ENCODE measurements at regions not wholly inside any gene's neighbourhood (a gene's known extent, or its start where the extent isn't known, plus 50 kb on each side); places are given as distances from the start of the nearest gene placed in this dataset.

DNA sequence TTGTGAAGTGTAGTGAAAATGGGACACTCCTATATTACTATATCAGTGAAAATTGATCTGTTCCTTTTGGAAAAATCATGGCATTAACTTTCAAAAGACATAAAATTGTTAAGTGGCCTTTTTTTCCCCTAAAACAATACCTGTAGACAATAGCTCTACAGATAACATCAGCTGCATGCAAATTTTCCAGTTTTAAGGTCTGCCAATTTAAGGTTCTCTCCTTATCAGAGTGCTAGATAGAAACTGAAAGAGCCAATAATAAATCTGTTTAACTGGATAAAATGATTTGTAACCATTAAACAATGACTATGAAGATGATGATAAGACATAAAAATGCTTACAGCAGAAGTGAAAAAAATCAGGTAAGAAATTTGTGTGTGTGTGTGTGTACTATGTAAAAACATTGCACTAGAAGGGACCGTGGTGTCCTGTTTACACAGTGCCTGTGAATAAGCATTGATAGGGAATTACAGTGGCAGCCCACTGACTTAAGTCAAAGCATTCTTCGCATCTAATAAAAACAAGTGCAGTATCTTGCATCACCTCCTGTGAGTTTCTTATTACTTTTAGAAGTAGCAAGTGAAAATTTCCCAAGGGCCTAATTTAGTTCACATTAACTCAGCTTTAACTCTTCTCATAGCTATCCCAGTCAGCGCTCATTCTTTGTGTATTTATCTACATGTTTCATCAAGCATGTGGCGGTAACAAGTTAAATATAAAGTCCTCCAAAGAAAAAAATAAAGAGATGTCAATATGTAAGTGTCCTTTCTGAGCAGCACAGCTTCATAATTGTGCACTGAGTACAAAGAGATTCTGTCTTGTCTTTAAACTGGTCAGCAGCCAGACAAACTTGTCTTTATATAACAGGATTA lies 261.9 kb downstream of the ARL4A start:
- H3K9me3 ChIP-seq (ENCODE audit: low read depth, low read length, poor library complexity, severe bottlenecking), result no peaks in the 10 kb centered on the region
- POLR2A ChIA-PET (ENCODE audit: low non-redundant PET), result no interaction called here
- peaks cover 5% of the 10 kb centered on the region for H3K27me3 ChIP-seq (replicated peaks; ENCODE audit: insufficient read depth, low read depth, low read length, poor library complexity)
- peak; percentile 32 for DNase-seq (ENCODE audit: low spot score)
- CTCF ChIA-PET, result no interaction called here
- H3K27ac ChIP-seq (ENCODE audit: low read depth, low read length, poor library complexity, severe bottlenecking), result no peak overlapping the region
- no peaks in the 10 kb centered on the region for H3K36me3 ChIP-seq (ENCODE audit: insufficient read depth, low read length, poor library complexity, severe bottlenecking)
- no TSS peak for BruUV-seq (replicated peaks)
- intact Hi-C loops (cut with micrococcal nuclease; ENCODE audit: unreplicated experiment), result no loop called here
- TF ChIP-seq EZH2 (IDR thresholded peaks at IDR 0.05; ENCODE audit: borderline replicate concordance, low read depth, low read length, poor library complexity, severe bottlenecking), result no peak
- TF ChIP-seq, protein P1, sequence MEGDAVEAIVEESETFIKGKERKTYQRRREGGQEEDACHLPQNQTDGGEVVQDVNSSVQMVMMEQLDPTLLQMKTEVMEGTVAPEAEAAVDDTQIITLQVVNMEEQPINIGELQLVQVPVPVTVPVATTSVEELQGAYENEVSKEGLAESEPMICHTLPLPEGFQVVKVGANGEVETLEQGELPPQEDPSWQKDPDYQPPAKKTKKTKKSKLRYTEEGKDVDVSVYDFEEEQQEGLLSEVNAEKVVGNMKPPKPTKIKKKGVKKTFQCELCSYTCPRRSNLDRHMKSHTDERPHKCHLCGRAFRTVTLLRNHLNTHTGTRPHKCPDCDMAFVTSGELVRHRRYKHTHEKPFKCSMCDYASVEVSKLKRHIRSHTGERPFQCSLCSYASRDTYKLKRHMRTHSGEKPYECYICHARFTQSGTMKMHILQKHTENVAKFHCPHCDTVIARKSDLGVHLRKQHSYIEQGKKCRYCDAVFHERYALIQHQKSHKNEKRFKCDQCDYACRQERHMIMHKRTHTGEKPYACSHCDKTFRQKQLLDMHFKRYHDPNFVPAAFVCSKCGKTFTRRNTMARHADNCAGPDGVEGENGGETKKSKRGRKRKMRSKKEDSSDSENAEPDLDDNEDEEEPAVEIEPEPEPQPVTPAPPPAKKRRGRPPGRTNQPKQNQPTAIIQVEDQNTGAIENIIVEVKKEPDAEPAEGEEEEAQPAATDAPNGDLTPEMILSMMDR (conservative IDR thresholded peaks at IDR 0.05; ENCODE audit: low read depth, low read length), result no peak
- no peaks in the 10 kb centered on the region for H3K4me1 ChIP-seq (ENCODE audit: insufficient read depth, low read length, poor library complexity, severe bottlenecking)
- H3K4me3 ChIP-seq (ENCODE audit: low read depth, low read length, poor library complexity, severe bottlenecking), result no peak overlapping the region

DNA sequence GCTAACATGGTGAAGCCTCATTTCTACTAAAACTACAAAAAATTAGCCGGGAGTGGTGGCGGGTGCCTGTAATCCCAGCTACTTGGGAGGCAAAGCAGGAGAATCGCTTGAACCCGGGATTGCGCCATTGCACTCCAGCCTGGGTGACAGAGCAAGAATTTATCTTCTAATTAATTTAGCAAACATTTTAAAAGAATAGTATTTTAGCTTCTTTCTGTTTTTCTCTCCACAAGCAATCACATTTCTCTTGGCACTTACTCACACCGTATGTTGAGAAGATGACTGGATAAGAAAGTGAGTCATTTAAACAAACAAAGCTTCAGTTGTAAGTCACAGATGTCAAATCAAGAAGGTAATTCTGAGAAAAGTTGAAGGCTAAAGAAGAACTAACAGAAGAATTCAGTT lies 264.0 kb downstream of the ARL4A start:
- no peak for DNase-seq (ENCODE audit: low spot score)
- H3K4me1 ChIP-seq (ENCODE audit: insufficient read depth, low read length, poor library complexity, severe bottlenecking), result no peaks in the 10 kb centered on the region
- no peaks in the 10 kb centered on the region for H3K9me3 ChIP-seq (ENCODE audit: low read depth, low read length, poor library complexity, severe bottlenecking)
- ChIA-PET POLR2A (ENCODE audit: low non-redundant PET) (no interaction called here), CTCF (no interaction called here)
- intact Hi-C loops (cut with micrococcal nuclease; ENCODE audit: unreplicated experiment), result no loop called here
- H3K36me3 ChIP-seq (ENCODE audit: insufficient read depth, low read length, poor library complexity, severe bottlenecking), result no peaks in the 10 kb centered on the region
- TF ChIP-seq EZH2 (IDR thresholded peaks at IDR 0.05; ENCODE audit: borderline replicate concordance, low read depth, low read length, poor library complexity, severe bottlenecking), result no peak
- TF ChIP-seq, protein P1 (conservative IDR thresholded peaks at IDR 0.05; ENCODE audit: low read depth, low read length), result no peak
- peaks cover 5% of the 10 kb centered on the region for H3K27me3 ChIP-seq (replicated peaks; ENCODE audit: insufficient read depth, low read depth, low read length, poor library complexity)
- no TSS peak for BruUV-seq (replicated peaks)
- H3K27ac ChIP-seq (ENCODE audit: low read depth, low read length, poor library complexity, severe bottlenecking), result no peak overlapping the region
- no peak overlapping the region for H3K4me3 ChIP-seq (ENCODE audit: low read depth, low read length, poor library complexity, severe bottlenecking)

DNA sequence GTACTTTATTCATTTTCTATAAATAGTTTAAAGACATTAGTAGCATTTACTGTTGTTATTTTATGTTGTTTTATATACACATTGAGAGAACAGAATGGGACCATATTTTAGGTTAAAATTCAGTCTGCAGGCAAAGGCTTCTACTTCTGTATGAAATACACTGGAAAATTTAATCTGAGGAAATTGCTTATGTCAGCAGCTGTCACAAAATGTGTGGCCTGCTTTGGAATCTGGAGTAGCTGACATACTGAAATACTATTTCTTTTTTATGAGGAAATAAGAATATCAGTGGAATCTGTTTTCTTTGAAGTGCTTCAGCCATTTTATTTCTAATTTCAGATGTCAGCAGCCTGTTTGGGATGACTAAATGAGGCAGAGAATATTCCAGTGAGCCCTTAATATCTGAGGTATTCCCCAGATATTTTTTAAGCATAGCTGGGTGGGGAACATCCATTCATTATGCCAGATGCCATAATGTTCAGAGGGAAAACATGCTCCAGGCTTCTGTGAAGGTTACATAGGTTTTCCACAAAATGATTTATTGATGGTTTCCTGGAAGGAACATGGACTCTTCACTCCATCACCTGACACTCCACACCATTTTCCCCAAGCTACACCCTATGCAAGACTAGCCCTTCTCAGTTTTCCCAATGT lies 267.1 kb downstream of the ARL4A start:
- H3K4me3 ChIP-seq (ENCODE audit: low read depth, low read length, poor library complexity, severe bottlenecking), result no peak overlapping the region
- DNase-seq (ENCODE audit: low spot score), result no peak
- H3K27ac ChIP-seq (ENCODE audit: low read depth, low read length, poor library complexity, severe bottlenecking), result no peak overlapping the region
- no peaks in the 10 kb centered on the region for H3K36me3 ChIP-seq (ENCODE audit: insufficient read depth, low read length, poor library complexity, severe bottlenecking)
- H3K9me3 ChIP-seq (ENCODE audit: low read depth, low read length, poor library complexity, severe bottlenecking), result no peaks in the 10 kb centered on the region
- POLR2A ChIA-PET (ENCODE audit: low non-redundant PET), result no interaction called here
- H3K4me1 ChIP-seq (ENCODE audit: insufficient read depth, low read length, poor library complexity, severe bottlenecking), result no peaks in the 10 kb centered on the region
- intact Hi-C loops (cut with micrococcal nuclease; ENCODE audit: unreplicated experiment), result no loop called here
- peaks cover 13% of the 10 kb centered on the region for H3K27me3 ChIP-seq (replicated peaks; ENCODE audit: insufficient read depth, low read depth, low read length, poor library complexity)
- no TSS peak for BruUV-seq (replicated peaks)
- TF ChIP-seq, protein P1 (conservative IDR thresholded peaks at IDR 0.05; ENCODE audit: low read depth, low read length), result no peak
- CTCF ChIA-PET, result no interaction called here
